HG03432 (cell line): ENCODE measurements at regions not wholly inside any gene's neighbourhood (a gene's known extent, or its start where the extent isn't known, plus 50 kb on each side); places are given as distances from the start of the nearest gene placed in this dataset.
"Not testable (repeated sequence)": the region's sequence is repeated elsewhere in the genome, so short reads cannot be mapped to it uniquely, and the experiment has no call there.

Experiments
- ATAC-seq: cut with Tn5 transposase; IDR thresholded peaks from one replicate; pipeline ENCODE4 v1.9.1; 2021; ENCODE audit warnings: mild to moderate bottlenecking, moderate library complexity; ENCODE audit not compliant: unreplicated experiment

DNA sequence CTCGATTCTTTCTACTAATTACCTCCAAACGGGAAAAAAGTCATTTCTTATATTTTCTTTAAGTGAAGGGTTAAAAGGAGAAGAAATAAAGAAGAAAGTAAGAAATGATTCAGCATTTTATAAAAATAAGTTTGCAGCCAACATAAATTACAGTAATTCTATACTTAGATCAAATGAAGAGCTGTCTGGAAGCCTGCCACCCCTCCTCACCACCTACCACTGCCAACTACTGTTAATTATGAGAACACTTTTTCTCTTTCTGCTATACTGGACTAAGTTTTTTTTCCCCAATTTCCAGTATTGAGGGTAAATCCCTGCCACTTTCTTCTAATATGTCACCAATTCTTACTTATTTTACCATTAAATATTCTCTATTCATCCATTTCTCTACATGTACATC, 1030.1 kb downstream of the PRIM2 start:
- ATAC-seq: not testable (repeated sequence)

DNA sequence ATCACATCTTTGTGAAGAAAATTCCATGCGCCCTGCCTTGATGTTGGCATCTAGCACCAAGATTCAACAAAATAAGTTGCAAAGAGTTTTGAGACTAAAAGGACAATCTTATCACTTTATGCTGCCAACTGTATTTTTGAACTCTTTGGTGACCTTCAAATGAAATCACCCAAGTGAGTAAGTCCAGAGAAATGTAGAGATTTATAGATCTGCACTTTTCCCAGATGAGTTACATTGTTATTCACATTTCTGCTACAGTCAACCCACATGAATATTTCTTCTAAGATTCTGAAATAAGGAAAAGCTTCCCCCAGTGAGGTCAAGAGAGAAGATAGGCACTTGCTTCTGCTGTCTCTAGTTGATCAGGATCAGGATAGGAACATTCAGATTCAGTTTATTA, 1034.2 kb downstream of the PRIM2 start:
- not testable (repeated sequence) for ATAC-seq

DNA sequence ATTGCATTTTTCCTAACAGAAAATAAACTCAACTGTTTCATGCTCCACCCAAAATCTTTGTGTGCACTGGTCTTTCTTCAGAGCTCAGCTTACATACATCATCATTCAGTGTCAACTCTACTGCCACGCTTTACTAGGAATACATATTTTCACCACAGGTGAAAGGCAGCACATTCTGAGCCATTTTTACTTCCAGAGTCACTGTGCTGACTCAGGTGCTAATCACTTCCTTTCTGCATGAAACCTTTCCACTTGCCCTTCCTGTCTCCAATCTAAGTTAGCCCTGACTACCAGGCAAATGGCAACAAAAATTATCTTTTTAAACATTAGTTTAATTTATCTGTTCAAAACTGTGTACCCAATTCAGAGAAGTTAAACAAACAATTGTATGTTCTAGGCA, 1041.0 kb downstream of the PRIM2 start:
- not testable (repeated sequence) for ATAC-seq

DNA sequence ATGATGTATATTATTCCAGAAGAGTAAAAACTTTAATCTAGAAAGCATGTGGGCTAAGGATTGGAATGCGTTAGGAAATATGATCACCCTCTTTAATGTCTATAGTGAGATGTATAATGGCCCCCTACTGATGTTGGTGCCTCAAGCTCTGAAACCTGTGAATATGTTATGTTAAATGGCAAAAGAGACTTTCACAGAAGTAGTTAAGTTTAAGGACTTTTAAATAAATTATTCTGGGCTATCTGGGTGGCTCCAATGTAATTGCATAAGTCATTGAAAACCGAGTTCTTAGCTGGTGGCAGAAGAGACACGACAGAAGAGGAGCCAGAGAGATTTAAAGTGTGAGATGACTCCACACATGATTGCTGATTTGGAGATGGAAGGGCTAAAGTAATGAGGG, 1048.4 kb downstream of the PRIM2 start:
- not testable (repeated sequence) for ATAC-seq

DNA sequence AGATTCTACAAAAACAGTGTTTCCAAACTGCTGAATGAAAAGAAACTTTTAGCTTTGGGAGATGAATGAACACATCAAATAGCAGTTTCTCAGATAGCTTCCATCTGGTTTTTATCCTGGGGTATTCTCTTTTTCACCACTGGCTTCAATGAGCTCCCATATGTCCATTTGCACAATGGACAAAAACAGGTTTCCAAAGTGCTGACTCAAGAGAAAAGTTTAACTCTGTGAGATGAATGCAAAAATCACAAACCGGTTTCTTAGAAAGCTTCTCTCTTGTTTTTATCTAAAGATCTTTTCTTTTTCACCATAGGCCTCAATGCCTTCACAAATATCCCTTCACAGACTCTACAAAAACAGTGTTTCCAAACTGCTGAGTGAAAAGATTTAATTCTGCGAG, 1089.2 kb downstream of the PRIM2 start:
- ATAC-seq: not testable (repeated sequence)

DNA sequence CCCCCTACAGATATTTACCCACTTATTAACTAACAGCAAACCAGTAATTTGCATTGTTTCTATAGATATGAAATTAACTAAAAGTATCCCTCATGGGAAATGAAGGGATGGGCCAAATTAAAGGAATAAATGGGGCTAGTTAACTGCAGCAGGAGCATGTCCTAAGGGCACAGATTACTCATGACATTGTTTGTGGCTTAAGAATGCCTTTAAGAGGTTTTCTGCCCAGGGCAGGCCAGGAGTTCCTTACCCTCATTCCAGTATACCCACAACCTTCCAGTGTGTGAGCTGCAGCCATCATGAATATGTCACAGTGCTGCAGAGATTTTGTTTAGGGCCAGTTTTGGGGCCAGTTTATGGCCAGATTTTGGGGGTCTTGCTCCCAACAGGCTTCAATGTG, 1101.9 kb downstream of the PRIM2 start:
- ATAC-seq: no peak
